AG10803 (cell line): ENCODE measurements at regions not wholly inside any gene's neighbourhood (a gene's known extent, or its start where the extent isn't known, plus 50 kb on each side); places are given as distances from the start of the nearest gene placed in this dataset.

Experiments
- DNase-seq: peaks from one replicate; pipeline ENCODE4 v3.0.0; 2010; ENCODE audit warnings: low read depth
- H3K4me3 ChIP-seq: 2 replicates; pipeline ENCODE4 v1.5.1; 2011; ENCODE audit warnings: mild to moderate bottlenecking, low read length, control low read depth
- CTCF ChIP-seq: conservative IDR thresholded peaks from 2 replicates; pipeline ENCODE4 v1.5.1; 2011; ENCODE audit warnings: mild to moderate bottlenecking, low read length, control low read depth, inconsistent platforms

DNA sequence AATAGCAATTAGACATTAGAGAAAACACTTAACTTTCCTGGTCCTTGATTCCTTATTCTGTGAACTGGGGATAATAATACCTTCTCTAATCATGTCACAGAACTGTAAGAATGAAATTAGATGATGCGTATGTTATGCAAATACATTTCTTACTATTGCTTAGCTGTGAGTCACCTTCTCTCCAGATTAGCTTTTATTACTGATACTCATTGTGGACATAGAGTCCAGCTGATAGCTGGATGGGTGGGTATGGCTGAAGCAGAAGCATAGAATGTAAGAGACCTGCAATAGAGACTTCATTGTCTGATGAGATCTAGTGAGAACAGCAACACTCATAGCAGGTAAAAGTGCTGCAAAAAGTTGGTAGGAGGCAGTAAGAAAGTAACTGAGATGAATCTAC, 437.2 kb upstream of the ZFP42 start:
- TF ChIP-seq CTCF, result no peak
- no peak for DNase-seq
- H3K4me3 ChIP-seq, result no peak overlapping the region

- no peak for TF ChIP-seq CTCF
- no peak for DNase-seq
- no peak overlapping the region for H3K4me3 ChIP-seq
Measured at GRCh38 chr4:187562345-187562744, 433.2 kb upstream of the ZFP42 start.

DNA sequence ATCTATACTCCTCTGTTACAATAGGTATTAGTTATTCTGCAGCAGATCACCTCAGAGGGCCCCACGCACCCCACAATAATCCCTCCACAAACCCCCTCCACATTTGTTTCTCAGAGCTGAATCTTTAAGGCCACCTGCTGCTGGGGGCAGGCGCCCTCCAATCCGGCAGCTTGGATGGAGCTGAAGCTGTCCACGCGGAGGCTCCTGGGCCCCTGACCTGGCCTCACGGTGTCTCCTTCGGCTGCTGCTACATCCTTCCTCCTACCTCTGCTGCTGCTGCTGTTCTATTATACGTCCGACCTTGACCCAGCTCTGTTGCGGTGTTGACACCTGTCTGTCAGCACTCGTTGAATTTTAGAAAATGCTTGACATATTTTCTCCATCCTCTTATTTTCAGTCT, 430.2 kb upstream of the ZFP42 start:
- DNase-seq, result no peak
- no peak overlapping the region for H3K4me3 ChIP-seq
- no peak for TF ChIP-seq CTCF

DNA sequence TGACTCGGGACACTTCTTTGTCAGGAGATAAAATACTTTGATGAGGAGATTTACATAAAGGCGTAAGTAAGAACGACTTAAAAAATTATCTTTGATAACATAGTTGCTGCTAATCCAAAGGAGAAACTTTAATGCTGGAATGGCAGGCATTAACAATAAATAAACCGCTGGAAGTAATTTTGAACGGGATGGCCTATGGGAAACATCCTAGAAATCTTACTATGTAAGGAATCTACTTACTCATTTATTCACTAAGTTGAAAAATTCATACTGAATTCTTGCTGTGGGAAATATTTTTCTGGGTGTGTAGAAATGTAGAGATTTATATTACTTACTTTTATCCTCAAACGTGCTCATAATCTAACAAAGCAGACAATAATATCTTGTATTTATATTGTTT, 425.7 kb upstream of the ZFP42 start:
- peak; percentile 21 for DNase-seq
- no peak overlapping the region for H3K4me3 ChIP-seq
- no peak for TF ChIP-seq CTCF

- TF ChIP-seq CTCF, result no peak
Measured at GRCh38 chr4:187575706-187576105, 419.9 kb upstream of the ZFP42 start.

GRCh38 chr4:187576751-187577150, 418.8 kb upstream of the ZFP42 start:
- H3K4me3 ChIP-seq, result no peak overlapping the region
- no peak for DNase-seq
- TF ChIP-seq CTCF, result no peak

More at GRCh38 chr4:187575706-187576105, 419.9 kb upstream of the ZFP42 start:
- H3K4me3 ChIP-seq, result no peak overlapping the region
- DNase-seq, result no peak

GRCh38 chr4:187577941-187578480, 417.6 kb upstream of the ZFP42 start:
- TF ChIP-seq CTCF, result no peak
- peak; percentile 14 for DNase-seq
- no peak overlapping the region for H3K4me3 ChIP-seq
